ENCODE measurements at regions not wholly inside any gene's neighbourhood (a gene's known extent, or its start where the extent isn't known, plus 50 kb on each side); places are given as distances from the start of the nearest gene placed in this dataset.

- Histone ChIP-seq H3K79me2 (ENCODE audit: low read depth) (no peaks in the 10 kb centered on the region), H3K27ac (no peak overlapping the region), H3K9me2 (ENCODE audit: insufficient read depth) (no peaks in the 10 kb centered on the region), H3K4me1 (replicated peaks; ENCODE audit: insufficient read depth) (no peaks in the 10 kb centered on the region), H3K4me3 (no peak overlapping the region), H3K27me3 (ENCODE audit: insufficient read depth, low read depth) (no peaks in the 10 kb centered on the region), H2AFZ (no peak overlapping the region), H3K36me3 (ENCODE audit: low read depth) (no peaks in the 10 kb centered on the region), H3K9me3 (ENCODE audit: insufficient read depth, low read depth) (no peaks in the 10 kb centered on the region; the same call in 1 of the 2 replicates), H4K20me1 (ENCODE audit: insufficient read depth) (no peaks in the 10 kb centered on the region), H3K4me2 (no peak overlapping the region), H3F3A (ENCODE audit: insufficient read depth, low read depth) (no peaks in the 10 kb centered on the region)
- CTCF ChIA-PET: no interaction called here
- BruUV-seq (replicated peaks): no TSS peak
- no peak for DNase-seq
- POLR2A ChIA-PET (ENCODE audit: unreplicated experiment): no interaction called here
- intact Hi-C loops (cut with micrococcal nuclease; ENCODE audit: unreplicated experiment): no loop called here
- TF ChIP-seq EZH2 (IDR thresholded peaks at IDR 0.05; ENCODE audit: low read depth): no peak
- TF ChIP-seq, protein P1, sequence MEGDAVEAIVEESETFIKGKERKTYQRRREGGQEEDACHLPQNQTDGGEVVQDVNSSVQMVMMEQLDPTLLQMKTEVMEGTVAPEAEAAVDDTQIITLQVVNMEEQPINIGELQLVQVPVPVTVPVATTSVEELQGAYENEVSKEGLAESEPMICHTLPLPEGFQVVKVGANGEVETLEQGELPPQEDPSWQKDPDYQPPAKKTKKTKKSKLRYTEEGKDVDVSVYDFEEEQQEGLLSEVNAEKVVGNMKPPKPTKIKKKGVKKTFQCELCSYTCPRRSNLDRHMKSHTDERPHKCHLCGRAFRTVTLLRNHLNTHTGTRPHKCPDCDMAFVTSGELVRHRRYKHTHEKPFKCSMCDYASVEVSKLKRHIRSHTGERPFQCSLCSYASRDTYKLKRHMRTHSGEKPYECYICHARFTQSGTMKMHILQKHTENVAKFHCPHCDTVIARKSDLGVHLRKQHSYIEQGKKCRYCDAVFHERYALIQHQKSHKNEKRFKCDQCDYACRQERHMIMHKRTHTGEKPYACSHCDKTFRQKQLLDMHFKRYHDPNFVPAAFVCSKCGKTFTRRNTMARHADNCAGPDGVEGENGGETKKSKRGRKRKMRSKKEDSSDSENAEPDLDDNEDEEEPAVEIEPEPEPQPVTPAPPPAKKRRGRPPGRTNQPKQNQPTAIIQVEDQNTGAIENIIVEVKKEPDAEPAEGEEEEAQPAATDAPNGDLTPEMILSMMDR (conservative IDR thresholded peaks at IDR 0.05): no peak
Observed at GRCh38 chr3:151638555-151639417, 94.9 kb upstream of the AADACL2 start.

- Histone ChIP-seq H3K9me3 (ENCODE audit: insufficient read depth, low read depth) (no peaks in the 10 kb centered on the region), H2AFZ (no peak overlapping the region), H3K4me2 (no peak overlapping the region), H4K20me1 (ENCODE audit: insufficient read depth) (no peaks in the 10 kb centered on the region), H3K4me3 (no peak overlapping the region), H3K79me2 (ENCODE audit: low read depth) (no peaks in the 10 kb centered on the region), H3K36me3 (ENCODE audit: low read depth) (no peaks in the 10 kb centered on the region), H3K4me1 (replicated peaks; ENCODE audit: insufficient read depth) (0 out of 2 replicates have a peak, but pooled peaks cover 3% of the 10 kb centered on the region), H3K9me2 (ENCODE audit: insufficient read depth) (no peaks in the 10 kb centered on the region), H3F3A (ENCODE audit: insufficient read depth, low read depth) (no peaks in the 10 kb centered on the region; the same call in 1 of the 2 replicates), H3K27ac (no peak overlapping the region), H3K27me3 (ENCODE audit: insufficient read depth, low read depth) (no peaks in the 10 kb centered on the region)
- no peak for DNase-seq
- intact Hi-C loops (cut with micrococcal nuclease; ENCODE audit: unreplicated experiment): no loop called here
- no TSS peak for BruUV-seq (replicated peaks)
- ChIA-PET CTCF (no interaction called here), POLR2A (ENCODE audit: unreplicated experiment) (no interaction called here)
- TF ChIP-seq, protein P1 (conservative IDR thresholded peaks at IDR 0.05): no peak
- no peak for TF ChIP-seq EZH2 (IDR thresholded peaks at IDR 0.05; ENCODE audit: low read depth)
Observed at GRCh38 chr3:151635905-151636304, 97.8 kb upstream of the AADACL2 start.

DNA sequence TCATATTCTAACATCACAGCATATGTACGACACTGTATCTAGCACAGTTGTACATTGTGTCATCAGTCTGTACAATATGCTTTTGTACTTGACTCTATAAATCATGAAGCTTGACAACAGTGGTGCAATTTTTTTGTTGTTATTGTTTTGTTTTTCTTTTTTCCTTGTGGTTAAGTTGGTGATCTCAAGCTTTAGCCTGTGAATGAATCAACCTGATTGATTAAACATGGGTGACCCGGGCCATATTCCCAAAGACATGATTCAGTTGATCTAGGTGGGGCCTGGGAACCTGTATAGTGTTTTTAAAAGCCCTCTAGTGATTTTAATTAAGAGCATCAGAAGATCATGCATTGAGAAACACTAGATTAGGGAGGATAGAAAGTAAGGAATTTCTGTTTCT, 101.8 kb upstream of the AADACL2 start:
- ChIA-PET POLR2A (ENCODE audit: unreplicated experiment) (no interaction called here), CTCF (no interaction called here)
- intact Hi-C loops (cut with micrococcal nuclease; ENCODE audit: unreplicated experiment): no loop called here
- H4K20me1 ChIP-seq (ENCODE audit: insufficient read depth): no peaks in the 10 kb centered on the region
- H3F3A ChIP-seq (ENCODE audit: insufficient read depth, low read depth): no peaks in the 10 kb centered on the region; the same call in 1 of the 2 replicates
- no peaks in the 10 kb centered on the region for H3K27me3 ChIP-seq (ENCODE audit: insufficient read depth, low read depth)
- H3K9me3 ChIP-seq (ENCODE audit: insufficient read depth, low read depth): no peaks in the 10 kb centered on the region
- no TSS peak for BruUV-seq (replicated peaks)
- no peak for TF ChIP-seq EZH2 (IDR thresholded peaks at IDR 0.05; ENCODE audit: low read depth)
- TF ChIP-seq, protein P1 (conservative IDR thresholded peaks at IDR 0.05): no peak
- no peaks in the 10 kb centered on the region for H3K9me2 ChIP-seq (ENCODE audit: insufficient read depth)
- no peak overlapping the region for H3K4me2 ChIP-seq
- H3K79me2 ChIP-seq (ENCODE audit: low read depth): no peaks in the 10 kb centered on the region
- H3K4me3 ChIP-seq: no peak overlapping the region
- H3K27ac ChIP-seq: no peak overlapping the region
- H2AFZ ChIP-seq: no peak overlapping the region
- 0 out of 2 replicates have a peak, but pooled peaks cover 6% of the 10 kb centered on the region for H3K4me1 ChIP-seq (replicated peaks; ENCODE audit: insufficient read depth)
- H3K36me3 ChIP-seq (ENCODE audit: low read depth): no peaks in the 10 kb centered on the region
- no peak for DNase-seq

All from PC-9 (cell line).